Cardiac muscle cell (in vitro differentiated cells and primary cell): ENCODE measurements at regions not wholly inside any gene's neighbourhood (a gene's known extent, or its start where the extent isn't known, plus 50 kb on each side); places are given as distances from the start of the nearest gene placed in this dataset.
A peak's percentile ranks its signal among the peaks of the same experiment; 100 is the strongest.

Source experiments
- DNase-seq, 2 donors: peaks; one replicate each; pipeline versions ENCODE4 v3.0.0 to v3.0.0-alpha.2; 2010 to 2017; ENCODE audit warnings: low read depth in 1 of 2, low spot score in 1 of 2
- H3K27ac ChIP-seq: fragments of 200-600 bp; sonication (generic); 2 replicates; pipeline ENCODE4 v1.5.1; 2016
- H3K27me3 ChIP-seq: fragments of 200-600 bp; sonication (generic); 2 replicates; pipeline ENCODE4 v1.6.0; 2016; ENCODE audit warnings: control low read depth
- H3K36me3 ChIP-seq: fragments of 200-600 bp; sonication (generic); 2 replicates; pipeline ENCODE4 v1.5.1; 2016; ENCODE audit warnings: control low read depth
- H3K4me1 ChIP-seq: fragments of 200-600 bp; sonication (generic); 2 replicates; pipeline ENCODE4 v1.8.1; 2017; ENCODE audit warnings: low read depth, mild to moderate bottlenecking, mixed run types
- H3K4me3 ChIP-seq: fragments of 200-600 bp; sonication (generic); 2 replicates; pipeline ENCODE4 v1.5.1; 2016; ENCODE audit warnings: mild to moderate bottlenecking
- H3K9me3 ChIP-seq: fragments of 200-600 bp; sonication (generic); 2 replicates; pipeline ENCODE4 v1.5.1; 2017; ENCODE audit warnings: low read depth, mild to moderate bottlenecking, control low read depth
- CTCF ChIP-seq: IDR thresholded peaks from 2 replicates; pipeline ENCODE4 v1.5.1; 2012; ENCODE audit warnings: low read depth, mild to moderate bottlenecking, low read length

- no peak for DNase-seq
- TF ChIP-seq CTCF = no peak
- no peak overlapping the region for H3K4me3 ChIP-seq
- no peaks in the 10 kb centered on the region for H3K36me3 ChIP-seq
- H3K27me3 ChIP-seq = no peaks in the 10 kb centered on the region
- H3K27ac ChIP-seq = no peak overlapping the region
- H3K9me3 ChIP-seq = no peaks in the 10 kb centered on the region
- H3K4me1 ChIP-seq = peaks cover 6% of the 10 kb centered on the region
Observed at GRCh38 chr20:16194617-16195360, 378.5 kb downstream of the KIF16B start.

GRCh38 chr20:16191496-16191895 is 381.8 kb downstream of the KIF16B start:
- no peaks in the 10 kb centered on the region for H3K9me3 ChIP-seq
- H3K27ac ChIP-seq = no peak overlapping the region
- no peak for TF ChIP-seq CTCF
- H3K27me3 ChIP-seq = no peaks in the 10 kb centered on the region
- no peaks in the 10 kb centered on the region for H3K36me3 ChIP-seq
- no peak for DNase-seq
- H3K4me3 ChIP-seq = no peak overlapping the region
- peaks cover 6% of the 10 kb centered on the region for H3K4me1 ChIP-seq

- DNase-seq = peak in 1 of 2 donors; percentile 15
- no peaks in the 10 kb centered on the region for H3K9me3 ChIP-seq
Observed at GRCh38 chr20:16189371-16189770, 383.9 kb downstream of the KIF16B start.

GRCh38 chr20:16187956-16188616 is 385.2 kb downstream of the KIF16B start:
- Histone ChIP-seq H3K4me1 (peaks cover 6% of the 10 kb centered on the region), H3K9me3 (no peaks in the 10 kb centered on the region), H3K27me3 (no peaks in the 10 kb centered on the region), H3K4me3 (no peak overlapping the region), H3K27ac (no peak overlapping the region), H3K36me3 (no peaks in the 10 kb centered on the region)
- no peak for TF ChIP-seq CTCF
- DNase-seq = no peak

More at GRCh38 chr20:16189371-16189770, 383.9 kb downstream of the KIF16B start:
- H3K36me3 ChIP-seq = no peaks in the 10 kb centered on the region
- H3K27ac ChIP-seq = no peak overlapping the region
- TF ChIP-seq CTCF = no peak
- peaks cover 6% of the 10 kb centered on the region for H3K4me1 ChIP-seq
- H3K4me3 ChIP-seq = no peak overlapping the region
- H3K27me3 ChIP-seq = no peaks in the 10 kb centered on the region

GRCh38 chr20:16179919-16180318 is 393.3 kb downstream of the KIF16B start:
- no peak for DNase-seq
- Histone ChIP-seq H3K9me3 (no peaks in the 10 kb centered on the region), H3K27me3 (no peaks in the 10 kb centered on the region), H3K4me1 (no peaks in the 10 kb centered on the region), H3K27ac (no peak overlapping the region), H3K4me3 (no peak overlapping the region), H3K36me3 (no peaks in the 10 kb centered on the region)
- TF ChIP-seq CTCF = no peak
